Right lobe of liver (tissue), 4 donors: ENCODE measurements at regions not wholly inside any gene's neighbourhood (a gene's known extent, or its start where the extent isn't known, plus 50 kb on each side); places are given as distances from the start of the nearest gene placed in this dataset.

ENCODE experiments used
- POLR2A ChIP-seq: fragments of 450-650 bp; IDR thresholded peaks from one replicate; pipeline ENCODE4 v1.6.1; 2017; ENCODE audit warnings: antibody characterized with exemption, mild to moderate bottlenecking
- TF ChIP-seq, protein P1 (sequence below), 4 donors: fragments of 200-600 bp in 3 of 4; fragments of 450-650 bp in 1 of 4; IDR thresholded peaks; one replicate each; pipeline versions ENCODE4 v1.5.1 to v1.8.0; 2016 to 2022; ENCODE audit warnings: antibody characterized with exemption in 4 of 4, mild to moderate bottlenecking in 2 of 4
- donor health status: DM: no; HTN: no; CAD: no.
- donor health status: DM: no; HTN: no; CAD: no.
- donor health status: DM: no; HTN: yes; CAD: no.

DNA sequence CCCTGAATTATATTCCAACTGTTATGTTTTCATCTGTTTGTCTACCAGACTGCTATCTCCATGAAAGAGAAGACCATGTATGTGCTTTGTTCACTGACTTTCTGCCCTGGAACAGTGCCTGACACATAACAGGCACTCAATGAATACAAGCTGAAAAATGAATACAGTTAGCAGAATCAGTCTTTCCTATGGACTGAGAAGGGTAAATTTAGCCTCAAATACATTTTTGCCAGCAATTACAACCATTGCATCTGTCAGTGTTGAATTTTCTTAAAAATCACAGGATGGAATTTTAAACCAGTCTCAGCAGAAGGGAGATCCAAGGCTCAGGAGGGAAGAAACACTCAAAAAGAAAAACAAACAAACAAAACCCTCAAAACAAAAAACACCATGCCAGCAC lies 1018.1 kb downstream of the XPNPEP1 start:
- TF ChIP-seq, protein P1, sequence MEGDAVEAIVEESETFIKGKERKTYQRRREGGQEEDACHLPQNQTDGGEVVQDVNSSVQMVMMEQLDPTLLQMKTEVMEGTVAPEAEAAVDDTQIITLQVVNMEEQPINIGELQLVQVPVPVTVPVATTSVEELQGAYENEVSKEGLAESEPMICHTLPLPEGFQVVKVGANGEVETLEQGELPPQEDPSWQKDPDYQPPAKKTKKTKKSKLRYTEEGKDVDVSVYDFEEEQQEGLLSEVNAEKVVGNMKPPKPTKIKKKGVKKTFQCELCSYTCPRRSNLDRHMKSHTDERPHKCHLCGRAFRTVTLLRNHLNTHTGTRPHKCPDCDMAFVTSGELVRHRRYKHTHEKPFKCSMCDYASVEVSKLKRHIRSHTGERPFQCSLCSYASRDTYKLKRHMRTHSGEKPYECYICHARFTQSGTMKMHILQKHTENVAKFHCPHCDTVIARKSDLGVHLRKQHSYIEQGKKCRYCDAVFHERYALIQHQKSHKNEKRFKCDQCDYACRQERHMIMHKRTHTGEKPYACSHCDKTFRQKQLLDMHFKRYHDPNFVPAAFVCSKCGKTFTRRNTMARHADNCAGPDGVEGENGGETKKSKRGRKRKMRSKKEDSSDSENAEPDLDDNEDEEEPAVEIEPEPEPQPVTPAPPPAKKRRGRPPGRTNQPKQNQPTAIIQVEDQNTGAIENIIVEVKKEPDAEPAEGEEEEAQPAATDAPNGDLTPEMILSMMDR (IDR thresholded peaks at IDR 0.05) = no peak
- TF ChIP-seq POLR2A = no peak
